DND-41 (cell line): ENCODE measurements at regions not wholly inside any gene's neighbourhood (a gene's known extent, or its start where the extent isn't known, plus 50 kb on each side); places are given as distances from the start of the nearest gene placed in this dataset.

ENCODE experiments used
- EZH2 ChIP-seq: IDR thresholded peaks from 3 replicates; pipeline ENCODE4 v1.6.1; 2012; ENCODE audit warnings: borderline replicate concordance, low read depth, mild to moderate bottlenecking, moderate library complexity, low read length, inconsistent platforms; ENCODE audit not compliant: severe bottlenecking
- TF ChIP-seq, protein P1 (sequence below): IDR thresholded peaks from 2 replicates; pipeline ENCODE4 v1.5.1; 2012; ENCODE audit warnings: borderline replicate concordance, low read length, moderate library complexity, mild to moderate bottlenecking; ENCODE audit not compliant: poor library complexity, severe bottlenecking; ENCODE audit errors: extremely low read depth

DNA sequence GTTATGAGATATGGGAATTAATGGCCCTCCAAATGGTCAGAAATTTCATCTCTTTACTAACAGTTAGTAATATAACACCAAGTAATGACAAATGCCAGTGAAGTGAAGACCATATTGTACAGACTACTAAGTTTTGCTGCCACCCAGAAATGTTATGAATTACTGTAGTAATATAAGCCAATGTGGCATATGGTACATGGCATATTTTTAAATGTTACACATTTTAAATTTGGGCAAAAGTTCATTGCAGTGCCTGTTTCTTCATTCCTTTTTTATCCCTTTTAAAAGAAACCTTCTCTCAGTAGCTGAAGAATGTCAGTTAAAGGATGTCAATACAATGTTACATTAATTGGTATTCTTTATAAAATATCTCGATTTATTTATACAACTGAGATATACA is 626.5 kb upstream of the SLC8A1 start:
- no peak for TF ChIP-seq EZH2
- TF ChIP-seq, protein P1, sequence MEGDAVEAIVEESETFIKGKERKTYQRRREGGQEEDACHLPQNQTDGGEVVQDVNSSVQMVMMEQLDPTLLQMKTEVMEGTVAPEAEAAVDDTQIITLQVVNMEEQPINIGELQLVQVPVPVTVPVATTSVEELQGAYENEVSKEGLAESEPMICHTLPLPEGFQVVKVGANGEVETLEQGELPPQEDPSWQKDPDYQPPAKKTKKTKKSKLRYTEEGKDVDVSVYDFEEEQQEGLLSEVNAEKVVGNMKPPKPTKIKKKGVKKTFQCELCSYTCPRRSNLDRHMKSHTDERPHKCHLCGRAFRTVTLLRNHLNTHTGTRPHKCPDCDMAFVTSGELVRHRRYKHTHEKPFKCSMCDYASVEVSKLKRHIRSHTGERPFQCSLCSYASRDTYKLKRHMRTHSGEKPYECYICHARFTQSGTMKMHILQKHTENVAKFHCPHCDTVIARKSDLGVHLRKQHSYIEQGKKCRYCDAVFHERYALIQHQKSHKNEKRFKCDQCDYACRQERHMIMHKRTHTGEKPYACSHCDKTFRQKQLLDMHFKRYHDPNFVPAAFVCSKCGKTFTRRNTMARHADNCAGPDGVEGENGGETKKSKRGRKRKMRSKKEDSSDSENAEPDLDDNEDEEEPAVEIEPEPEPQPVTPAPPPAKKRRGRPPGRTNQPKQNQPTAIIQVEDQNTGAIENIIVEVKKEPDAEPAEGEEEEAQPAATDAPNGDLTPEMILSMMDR = no peak
